GM19025 (cell line): ENCODE measurements at regions not wholly inside any gene's neighbourhood (a gene's known extent, or its start where the extent isn't known, plus 50 kb on each side); places are given as distances from the start of the nearest gene placed in this dataset.
"Not testable (repeated sequence)": the region's sequence is repeated elsewhere in the genome, so short reads cannot be mapped to it uniquely, and the experiment has no call there.

Experiments used
- ATAC-seq: cut with Tn5 transposase; IDR thresholded peaks from one replicate; pipeline ENCODE4 v1.9.1; 2021; ENCODE audit warnings: mild to moderate bottlenecking, low read depth, moderate library complexity; ENCODE audit not compliant: unreplicated experiment

DNA sequence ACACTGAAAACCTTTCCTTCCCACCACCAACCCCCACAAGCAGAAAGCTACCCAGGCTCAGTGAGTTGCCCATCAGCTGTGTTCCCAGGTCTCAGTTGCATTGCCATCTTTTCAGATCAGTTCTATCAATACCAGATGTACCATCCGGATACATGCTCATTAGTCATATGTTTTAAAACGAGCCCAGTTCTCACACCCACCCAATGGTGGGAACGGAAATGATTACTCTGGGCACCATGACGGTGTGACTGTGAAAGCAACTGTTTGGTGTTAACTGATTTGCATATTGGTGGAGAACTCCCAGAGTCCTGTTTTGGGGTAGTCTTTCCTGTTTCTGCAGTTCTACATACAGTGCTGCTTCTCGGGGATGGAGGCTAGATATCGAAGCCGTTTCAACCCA, 212.3 kb downstream of the TRIM36 start:
- peak; percentile 75 for ATAC-seq

DNA sequence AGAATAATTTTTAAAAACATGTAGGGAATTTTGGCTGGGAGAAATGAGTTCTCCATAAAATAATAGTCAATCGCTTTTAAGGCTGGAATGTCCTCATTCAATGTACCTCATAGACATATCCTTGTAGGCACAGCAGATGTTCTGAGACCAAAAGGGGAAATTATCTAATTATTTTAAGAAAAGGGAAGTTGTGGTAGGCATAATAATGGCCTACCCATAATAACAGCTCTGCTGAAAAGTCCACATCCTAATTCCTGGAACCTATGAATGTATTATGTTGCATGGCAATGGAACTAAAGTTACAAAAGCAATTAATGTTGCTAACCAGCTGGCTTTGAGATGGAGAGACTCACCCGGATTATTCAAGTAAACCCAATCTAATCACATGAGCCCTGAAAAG, 216.1 kb downstream of the TRIM36 start:
- no peak for ATAC-seq

DNA sequence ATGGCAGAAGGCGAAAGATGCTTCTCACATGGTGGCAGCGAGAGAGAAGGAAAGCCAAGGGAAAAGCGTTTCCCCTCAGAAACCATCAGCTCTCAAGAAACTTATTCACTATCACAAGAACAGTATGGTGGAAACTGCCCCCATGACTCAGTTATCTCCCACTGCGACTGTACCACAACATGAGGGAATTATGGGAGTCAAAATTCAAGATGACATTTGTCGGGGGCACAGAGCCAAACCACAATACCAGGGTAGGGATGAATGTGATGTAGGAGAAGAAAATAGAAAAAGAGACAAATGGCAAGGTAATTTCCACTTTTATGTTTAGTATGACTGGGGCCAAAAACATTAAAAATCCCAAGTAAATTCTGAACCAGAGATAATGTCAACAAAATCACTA, 216.8 kb downstream of the TRIM36 start:
- ATAC-seq, result no peak

DNA sequence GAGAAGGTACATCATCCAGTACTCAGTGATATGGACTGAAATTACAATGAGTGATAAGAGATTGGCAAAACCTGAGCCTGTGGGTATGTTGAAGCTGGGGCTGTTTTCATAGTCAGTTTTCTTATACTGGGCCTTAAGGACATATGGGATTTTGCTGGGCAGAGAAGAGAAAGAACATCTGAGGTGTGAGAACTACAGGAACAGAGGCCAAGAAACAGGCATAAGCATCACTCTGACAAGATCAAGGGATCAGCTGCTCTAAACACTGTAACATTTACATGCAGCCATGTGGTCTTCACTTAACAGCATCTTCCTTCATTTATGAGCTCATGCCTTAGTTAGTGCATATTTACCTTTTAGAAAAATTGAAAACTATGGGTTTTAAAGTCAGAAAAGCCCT, 220.0 kb downstream of the TRIM36 start:
- no peak for ATAC-seq

DNA sequence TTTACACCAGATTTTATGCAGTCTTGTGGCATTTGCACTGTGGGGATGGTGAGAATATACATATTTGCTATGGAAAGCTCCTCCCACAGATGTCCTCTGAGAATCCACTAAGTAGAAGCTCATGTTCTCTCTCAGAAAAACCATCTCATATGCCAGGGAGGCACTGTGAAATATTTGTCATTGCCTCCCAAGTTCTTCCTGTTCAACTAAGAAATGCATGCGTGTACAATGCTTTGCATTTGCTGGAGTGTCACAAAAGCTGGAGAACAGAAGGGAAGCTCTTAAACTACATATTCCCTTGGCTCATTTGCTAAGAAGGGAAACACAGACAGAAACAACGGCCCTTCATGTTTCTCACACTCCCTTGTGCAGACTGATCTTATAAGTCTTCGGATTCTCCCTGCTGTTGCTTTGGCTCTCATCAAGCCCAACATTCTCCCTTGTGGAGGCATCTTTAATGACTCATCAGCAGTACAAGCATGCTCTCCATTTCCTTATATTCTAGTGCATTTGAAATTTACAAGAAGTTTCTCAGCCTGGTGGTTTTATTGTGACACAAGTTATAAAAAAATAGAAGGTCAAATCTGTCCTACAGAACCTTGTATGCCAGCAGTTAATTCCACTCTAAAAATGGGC, 220.6 kb downstream of the TRIM36 start:
- no peak for ATAC-seq

DNA sequence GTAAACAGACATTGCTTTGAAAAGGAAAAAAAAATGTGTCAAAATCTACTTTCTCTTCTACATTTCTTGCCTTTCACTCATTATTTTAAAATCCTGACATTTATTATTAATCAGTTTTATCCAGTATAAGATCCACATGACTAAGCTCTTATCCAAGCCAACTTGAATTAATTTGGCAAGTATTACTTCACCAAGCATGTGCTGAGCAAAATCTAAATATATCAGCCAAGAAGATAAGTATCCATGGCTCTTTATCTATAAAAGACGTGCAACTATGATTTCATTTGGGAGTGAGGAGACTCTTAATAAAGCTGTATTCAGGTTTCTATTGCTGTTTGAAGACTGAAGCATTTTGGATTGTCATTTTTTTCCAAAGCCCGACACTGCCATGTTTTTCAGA, 221.3 kb downstream of the TRIM36 start:
- ATAC-seq, result no peak

DNA sequence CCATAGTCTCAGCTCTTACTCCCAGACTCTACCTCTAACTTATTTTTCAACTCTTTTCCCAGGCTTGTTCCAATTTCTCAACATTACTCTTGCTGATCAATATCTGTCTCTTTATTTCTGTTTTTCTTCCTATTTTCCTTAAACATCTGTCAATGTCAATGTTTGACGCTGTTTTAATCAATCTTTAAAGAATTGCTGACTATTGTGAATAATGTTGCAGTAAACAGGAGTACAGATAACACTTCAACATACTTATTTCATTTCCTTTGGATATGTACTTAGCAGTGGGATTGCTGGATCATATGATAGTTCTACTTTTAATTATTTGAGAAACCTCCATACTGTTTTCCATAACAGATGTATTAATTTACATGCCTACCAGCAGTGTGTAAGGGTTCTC, 229.0 kb downstream of the TRIM36 start:
- ATAC-seq, result no peak

DNA sequence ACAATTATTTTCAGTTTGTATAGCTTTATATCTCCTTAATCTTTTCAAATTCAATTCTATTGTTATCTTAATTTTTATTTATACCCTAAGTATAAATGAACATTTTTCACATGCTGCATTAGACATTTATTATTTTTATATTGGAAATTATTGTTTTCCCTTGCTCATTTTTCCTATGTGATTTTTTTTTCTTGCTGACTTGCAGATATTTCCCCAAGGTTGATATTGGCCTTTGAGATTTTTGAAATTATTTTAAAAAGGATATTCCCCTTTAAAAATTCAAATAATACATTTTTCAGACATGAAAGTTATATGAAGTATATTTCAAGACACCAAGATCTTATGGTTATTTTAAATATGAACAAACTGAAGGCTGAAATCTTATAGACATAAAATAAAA, 234.2 kb downstream of the TRIM36 start:
- ATAC-seq, result no peak

DNA sequence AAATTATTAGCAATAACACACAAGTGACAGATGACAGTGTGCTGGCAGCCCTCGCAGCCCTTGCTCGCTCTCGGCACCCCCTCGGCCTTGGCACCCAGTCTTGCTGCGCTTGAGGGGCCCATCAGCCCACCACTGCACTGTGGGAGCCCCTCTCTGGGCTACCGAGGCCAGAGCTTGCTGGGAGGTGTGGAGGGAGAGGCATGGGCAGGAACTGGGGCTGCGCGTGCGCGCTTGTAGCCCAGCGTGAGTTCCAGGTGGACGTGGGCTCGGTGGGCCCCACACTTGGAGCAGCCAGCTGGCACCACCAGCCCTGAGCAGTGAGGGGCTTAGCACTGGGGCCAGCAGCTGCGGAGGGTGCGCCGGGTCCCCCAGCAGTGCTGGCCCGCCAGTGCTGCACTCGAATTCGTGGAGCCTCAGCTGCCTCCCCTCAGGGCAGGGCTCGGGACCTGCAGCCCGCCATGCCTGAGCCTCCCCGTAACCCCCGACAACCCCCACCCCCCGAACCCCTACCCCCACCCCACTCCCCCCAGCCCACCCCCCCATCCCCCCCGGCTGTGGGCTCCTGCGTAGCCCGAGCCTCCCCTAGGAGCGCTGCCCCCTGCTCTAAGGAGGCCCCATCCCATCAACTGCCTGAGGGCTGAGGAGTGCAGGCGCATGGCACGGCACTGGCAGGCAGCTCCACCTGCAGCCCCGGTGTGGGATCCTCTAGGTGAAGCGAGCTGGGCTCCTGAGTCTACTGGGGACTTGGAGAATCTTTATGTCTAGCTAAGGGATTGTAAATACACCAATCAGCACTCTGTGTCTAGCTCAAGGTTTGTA, 240.9 kb downstream of the TRIM36 start:
- ATAC-seq, result no peak

DNA sequence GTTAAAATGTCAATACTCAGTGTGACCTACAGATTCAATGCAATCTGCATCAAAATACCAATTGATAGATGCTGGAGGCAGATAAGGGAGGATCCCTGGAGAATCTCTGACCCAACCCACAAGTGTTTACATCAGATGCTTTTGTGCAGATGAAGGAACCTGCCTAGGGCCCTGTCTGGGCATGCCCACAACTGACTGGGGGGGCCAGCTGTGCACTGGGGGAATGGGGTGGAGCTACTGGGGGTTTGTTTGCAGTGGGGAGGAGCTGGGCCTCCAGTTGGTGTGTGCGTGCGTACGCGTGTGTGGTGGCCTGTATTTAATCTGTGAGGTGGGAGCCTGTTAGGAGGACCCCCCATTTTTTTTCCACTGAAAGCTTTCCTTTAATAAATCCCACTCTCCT, 244.9 kb downstream of the TRIM36 start:
- no peak for ATAC-seq

DNA sequence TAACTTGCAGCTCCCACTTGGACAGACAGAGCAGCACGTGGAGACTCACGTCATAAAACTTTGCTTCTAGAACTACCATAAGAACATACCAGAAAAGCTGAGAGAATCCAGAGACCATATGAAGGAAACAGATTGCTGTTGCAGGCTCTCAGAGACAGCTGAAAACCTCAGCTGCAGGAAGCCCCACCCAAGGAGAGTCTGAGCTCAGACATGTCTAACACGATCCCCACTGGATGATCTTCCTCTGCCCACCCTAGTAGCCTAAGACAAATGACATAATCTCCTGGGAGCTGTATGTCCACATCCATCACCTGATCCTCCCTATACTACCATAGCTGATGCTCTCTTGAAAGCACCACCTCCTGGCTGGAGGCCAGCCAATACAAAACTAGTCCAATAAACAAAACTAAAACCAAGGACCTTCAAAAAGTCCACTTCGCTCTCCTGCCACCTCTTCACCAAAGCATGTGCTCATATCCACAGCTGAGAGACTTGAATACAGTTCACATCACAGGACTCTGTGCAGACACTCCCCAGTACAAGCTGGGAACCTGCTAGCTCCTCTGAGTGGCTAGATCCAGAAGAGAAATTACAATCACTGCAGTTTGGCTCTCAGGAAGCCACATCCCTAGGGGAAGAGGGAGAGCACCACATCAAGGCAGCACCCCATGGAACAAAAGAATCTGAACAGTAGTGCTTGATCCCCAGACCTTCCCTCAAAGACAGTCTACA, 257.4 kb downstream of the TRIM36 start:
- no peak for ATAC-seq

DNA sequence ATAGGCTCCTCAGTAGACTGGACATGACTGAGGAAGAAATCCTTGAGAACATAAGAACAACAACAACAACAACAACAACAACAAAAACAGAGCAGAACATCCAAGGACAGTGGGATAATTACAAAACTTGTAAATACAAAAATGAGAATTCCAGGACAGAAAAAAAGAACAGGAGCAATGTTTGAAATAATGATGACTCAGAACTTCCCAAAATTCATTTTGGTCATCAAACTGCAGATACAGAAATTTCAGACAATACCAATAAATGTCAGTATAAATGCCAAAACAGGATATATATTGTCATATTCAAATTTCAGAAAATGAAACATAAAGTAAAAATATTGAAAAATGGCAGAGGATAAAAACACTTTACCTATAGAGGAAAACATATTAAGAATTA, 259.0 kb downstream of the TRIM36 start:
- no peak for ATAC-seq

DNA sequence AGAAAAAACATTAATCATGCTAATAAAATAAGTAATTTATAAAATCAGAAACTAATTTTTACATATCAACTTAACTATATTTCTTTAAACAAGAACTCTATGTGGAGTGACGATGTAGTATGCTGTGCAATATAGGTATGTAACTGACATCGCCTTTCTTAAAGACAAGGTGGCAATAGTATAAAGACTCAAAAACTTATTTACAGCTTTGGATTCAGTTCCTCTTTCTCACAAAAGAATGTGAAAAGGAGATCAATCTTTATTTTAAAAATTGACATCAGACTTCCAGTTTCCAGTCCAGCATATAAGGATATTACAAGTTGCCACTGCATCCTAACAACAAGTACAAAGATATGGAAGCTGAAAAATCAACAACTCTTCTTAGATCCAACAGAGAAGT, 260.3 kb downstream of the TRIM36 start:
- no peak for ATAC-seq

DNA sequence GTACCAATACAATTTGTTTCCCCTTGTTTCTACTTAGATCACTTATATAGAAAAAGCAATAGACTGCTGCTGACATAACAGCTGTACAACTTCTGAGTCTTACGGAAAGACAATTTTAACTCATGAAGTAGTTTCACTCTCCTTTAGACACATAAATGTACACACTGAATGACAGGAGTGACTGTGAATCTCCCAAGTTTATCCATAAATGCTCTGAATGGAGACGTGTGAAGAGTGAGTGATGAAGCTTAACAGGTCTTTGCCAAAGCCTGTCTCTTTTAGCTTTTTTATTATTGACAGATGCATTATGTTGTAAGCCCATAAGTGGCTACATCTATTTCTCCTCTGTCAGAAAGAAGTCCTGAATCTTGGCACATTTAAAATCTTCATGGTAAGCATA, 265.9 kb downstream of the TRIM36 start:
- ATAC-seq, result no peak

DNA sequence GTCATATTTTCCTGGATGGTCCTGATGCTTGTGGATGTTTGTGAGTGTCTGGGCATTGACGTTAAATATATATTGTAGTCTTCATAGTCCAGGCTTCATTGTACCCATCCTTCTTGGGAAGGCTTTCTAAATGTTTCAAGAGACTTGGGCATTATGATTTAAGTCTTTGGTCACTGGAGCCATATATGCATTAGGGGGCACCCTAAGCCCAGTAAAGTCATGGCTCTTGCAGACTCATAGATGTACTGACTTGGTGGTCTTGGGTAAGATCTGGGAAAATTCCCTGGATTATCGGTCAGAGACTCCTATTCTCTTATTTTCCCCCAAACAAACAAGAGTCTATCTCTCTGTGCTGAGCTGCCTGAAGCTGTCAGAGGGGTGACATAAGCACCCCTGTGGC, 271.1 kb downstream of the TRIM36 start:
- no peak for ATAC-seq

DNA sequence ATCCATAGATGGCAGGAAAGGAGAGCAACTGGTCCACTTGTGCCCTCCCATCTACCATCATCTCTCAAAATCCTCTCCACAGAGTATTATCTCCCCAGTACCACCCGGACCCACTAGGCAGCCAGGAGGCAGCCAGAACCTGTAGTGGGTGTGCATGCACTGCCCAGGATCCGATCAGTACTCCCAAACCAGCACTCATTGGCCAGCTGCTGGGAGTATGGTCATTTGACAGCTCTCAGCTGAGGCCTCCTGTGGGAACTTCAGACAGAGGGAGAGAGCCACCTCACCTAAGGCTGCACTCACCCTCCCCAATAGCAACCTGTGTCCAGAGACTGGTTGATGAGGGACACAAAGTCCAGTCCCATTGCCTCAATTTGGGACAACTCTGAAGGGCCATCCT, 286.0 kb downstream of the TRIM36 start:
- no peak for ATAC-seq

DNA sequence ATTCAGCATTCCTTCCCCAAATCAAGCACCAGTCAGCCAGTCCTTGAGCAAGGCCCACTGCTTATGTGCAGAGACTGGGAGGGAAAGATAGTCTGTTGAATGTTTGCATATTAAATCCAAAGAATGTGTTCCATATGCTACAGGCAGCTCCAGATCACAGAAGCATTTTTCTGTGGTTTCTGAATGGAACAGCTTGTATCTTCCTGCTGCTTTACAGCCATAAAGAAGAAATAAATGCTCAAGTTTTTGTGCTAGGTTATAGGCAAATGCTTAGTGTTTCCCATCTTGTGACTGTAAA, 310.3 kb downstream of the TRIM36 start:
- ATAC-seq, result no peak

DNA sequence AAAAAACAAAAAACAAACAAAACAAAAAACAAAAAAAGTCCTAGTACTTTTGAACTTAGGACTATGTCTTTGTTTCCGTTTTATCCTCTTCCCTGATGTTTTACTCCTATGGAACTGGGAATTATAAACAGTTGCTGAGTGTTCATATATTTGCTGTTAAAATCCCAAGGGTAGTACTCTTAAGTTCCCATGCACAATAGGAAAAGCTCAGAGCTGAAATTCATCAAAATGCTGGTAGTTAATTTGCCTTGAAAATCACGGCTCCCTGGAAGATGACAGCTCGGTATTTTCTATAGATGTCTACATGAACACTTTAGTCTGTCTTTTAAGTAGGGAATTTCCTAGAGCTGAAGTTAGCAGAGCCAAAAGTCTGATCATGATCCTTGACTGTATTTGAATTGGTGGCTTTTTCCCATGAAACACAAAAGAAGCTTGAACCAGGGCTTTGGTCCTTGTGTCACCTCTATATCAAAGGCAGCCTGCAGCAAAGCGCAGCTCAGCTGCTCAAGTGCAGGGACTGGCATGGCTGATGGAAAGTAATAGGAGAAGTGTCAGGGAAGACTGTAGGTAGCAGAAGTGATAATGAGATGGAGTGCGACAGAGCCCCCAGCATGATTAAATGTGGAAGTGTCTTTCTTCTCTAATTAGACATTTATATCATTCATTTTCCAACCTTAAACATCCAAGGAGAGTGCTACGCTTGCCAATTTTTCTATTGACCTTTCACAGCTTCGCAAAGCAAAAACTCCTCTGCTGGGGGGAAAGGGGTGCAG, 310.9 kb downstream of the TRIM36 start:
- ATAC-seq, result no peak

DNA sequence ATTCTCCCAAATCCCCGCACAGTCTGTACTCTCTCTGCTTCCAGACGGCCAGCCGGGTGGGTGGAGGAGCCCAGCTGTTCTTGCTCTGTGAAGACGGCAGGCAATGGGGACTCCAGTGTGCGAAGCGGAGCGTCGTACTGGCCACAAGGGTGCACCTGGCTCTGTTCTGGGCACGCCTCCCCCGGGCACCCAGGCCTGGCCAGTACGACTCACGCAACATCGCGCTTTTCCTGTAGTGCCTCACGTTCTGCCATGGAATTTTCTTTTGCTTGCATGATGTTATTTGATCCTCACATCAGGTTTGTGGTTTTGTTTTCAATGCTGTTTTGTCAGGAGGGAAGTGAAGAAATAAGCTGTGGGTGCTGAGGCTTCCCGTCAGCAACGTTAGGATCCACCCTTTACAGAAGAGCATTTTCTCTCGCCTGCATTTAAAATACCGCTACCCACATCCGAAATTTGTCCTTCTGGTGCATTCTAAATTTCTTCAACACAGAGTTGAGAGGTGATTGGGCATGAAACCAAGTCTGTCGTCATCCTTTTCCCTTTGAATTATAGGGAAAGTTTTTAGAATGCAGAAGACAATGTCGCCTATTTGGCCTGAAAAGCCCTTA, 311.7 kb downstream of the TRIM36 start:
- no peak for ATAC-seq

DNA sequence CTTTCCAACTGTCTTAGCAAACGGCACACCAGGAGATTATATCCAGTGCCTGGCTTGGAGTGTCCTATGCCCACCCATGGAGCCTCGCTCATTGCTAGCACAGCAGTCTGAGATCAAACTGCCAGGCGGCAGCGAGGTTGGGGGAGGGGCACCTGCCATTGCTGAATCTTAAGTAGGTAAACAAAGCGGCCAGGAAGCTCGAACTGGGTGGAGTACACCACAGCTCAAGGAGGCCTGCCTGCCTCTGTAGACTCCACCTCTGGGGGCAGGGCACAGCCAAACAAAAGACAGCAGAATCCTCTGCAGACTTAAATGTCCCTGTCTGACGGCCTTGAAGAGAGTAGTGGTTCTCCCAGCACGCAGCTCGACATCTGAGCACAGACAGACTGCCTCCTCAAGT, 325.0 kb downstream of the TRIM36 start:
- ATAC-seq, result not testable (repeated sequence)

DNA sequence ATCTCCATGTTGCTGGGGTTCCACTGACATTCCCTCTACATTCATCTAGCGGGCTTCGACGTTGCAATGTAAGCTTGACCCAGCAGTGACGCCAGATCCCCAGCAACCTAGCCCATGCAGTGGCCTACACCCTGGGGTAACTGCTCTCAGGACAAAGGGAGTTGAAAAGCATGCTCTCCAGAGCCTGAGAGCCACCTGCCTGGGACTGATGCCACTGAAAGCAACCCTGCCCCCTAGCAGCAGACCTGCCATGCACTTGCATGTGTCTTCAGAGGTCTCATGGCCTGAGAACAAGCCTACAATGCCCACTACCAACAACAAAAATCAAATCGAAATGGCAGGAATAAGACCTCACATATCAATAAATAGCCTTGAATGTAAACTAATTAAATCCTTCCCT, 330.3 kb downstream of the TRIM36 start:
- ATAC-seq, result no peak
